Fibroblast of lung (primary cell): ENCODE measurements at regions not wholly inside any gene's neighbourhood (a gene's known extent, or its start where the extent isn't known, plus 50 kb on each side); places are given as distances from the start of the nearest gene placed in this dataset.

ENCODE experiments used
- CTCF ChIP-seq, 2 donors: IDR thresholded peaks in 1 of 2; conservative IDR thresholded peaks in 1 of 2; 1 replicate in 1 of 2; 2 replicates in 1 of 2; pipeline ENCODE4 v1.5.1; 2011 to 2012; ENCODE audit warnings: low read length in 2 of 2, control low read depth in 1 of 2, inconsistent platforms in 1 of 2, low read depth in 1 of 2, mild to moderate bottlenecking in 1 of 2
- EZH2 ChIP-seq: IDR thresholded peaks from 2 replicates; pipeline ENCODE4 v1.5.1; 2012; ENCODE audit warnings: low read length, control low read depth, mild to moderate bottlenecking; ENCODE audit errors: missing control alignments

GRCh38 chr3:18672561-18672960 lies 247.4 kb upstream of the SATB1 start:
- TF ChIP-seq CTCF (conservative IDR thresholded peaks at IDR 0.05 in 1 of 2, IDR thresholded peaks at IDR 0.05 in 1 of 2; ENCODE audit: low read depth in 1 of 2, low read length in 2 of 2) (no peak), EZH2 (no peak)
